VCaP (cell line): ENCODE measurements at regions not wholly inside any gene's neighbourhood (a gene's known extent, or its start where the extent isn't known, plus 50 kb on each side); places are given as distances from the start of the nearest gene placed in this dataset.
"Not testable (repeated sequence)": the region's sequence is repeated elsewhere in the genome, so short reads cannot be mapped to it uniquely, and the experiment has no call there.

Experiments used
- H3K27ac ChIP-seq: fragments of 450-650 bp; 2 replicates; pipeline ENCODE4 v1.5.1; 2017
- CTCF ChIP-seq: fragments of 450-650 bp; conservative IDR thresholded peaks from 2 replicates; pipeline ENCODE4 v1.5.1; 2017; ENCODE audit warnings: mild to moderate bottlenecking, moderate library complexity

DNA sequence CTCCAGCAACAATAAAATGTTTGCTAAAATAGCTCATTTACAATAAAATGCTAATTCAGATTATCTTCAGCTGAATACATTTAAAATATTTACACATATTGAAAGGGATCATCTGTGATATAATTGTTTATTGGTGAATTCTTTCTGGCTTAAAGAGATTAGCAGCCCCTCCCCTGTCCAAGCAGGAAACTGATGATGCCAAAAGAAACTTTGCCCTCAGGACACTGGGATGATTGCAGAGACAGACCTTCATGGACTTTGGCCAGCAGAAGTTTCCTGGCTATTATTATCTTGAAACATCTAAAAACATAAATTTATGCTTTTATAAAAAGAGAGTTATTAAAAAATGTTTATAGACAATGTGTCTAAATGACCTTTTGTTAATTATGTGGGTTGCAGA lies 764.9 kb upstream of the MBL2 start:
- no peak overlapping the region for H3K27ac ChIP-seq
- no peak for TF ChIP-seq CTCF

DNA sequence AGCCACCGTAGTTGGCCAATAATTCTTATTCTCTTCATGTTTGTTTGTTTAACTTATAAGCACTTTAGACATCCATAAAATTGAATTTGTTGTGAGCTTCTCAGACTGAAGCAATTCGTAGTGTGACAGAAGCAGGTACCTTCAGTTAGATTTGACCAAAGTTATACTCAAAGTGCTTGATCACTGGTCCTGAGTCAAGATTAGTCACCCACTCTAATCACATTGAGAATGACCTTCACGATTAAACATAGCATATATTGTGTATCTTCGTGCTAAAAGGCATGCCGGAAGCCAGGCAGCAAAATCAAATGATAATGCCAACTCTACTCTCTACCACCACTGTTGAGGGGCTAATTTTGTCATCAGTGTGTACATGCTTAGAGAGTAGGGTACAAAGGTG lies 763.7 kb upstream of the MBL2 start:
- no peak overlapping the region for H3K27ac ChIP-seq

GRCh38 chr10:53534428-53534827 lies 761.8 kb upstream of the MBL2 start:
- no peak overlapping the region for H3K27ac ChIP-seq
- no peak for TF ChIP-seq CTCF

More for the DNA sequence above, 763.7 kb upstream of the MBL2 start:
- TF ChIP-seq CTCF: no peak

GRCh38 chr10:53528974-53529373 lies 756.4 kb upstream of the MBL2 start:
- TF ChIP-seq CTCF: no peak
- no peak overlapping the region for H3K27ac ChIP-seq

DNA sequence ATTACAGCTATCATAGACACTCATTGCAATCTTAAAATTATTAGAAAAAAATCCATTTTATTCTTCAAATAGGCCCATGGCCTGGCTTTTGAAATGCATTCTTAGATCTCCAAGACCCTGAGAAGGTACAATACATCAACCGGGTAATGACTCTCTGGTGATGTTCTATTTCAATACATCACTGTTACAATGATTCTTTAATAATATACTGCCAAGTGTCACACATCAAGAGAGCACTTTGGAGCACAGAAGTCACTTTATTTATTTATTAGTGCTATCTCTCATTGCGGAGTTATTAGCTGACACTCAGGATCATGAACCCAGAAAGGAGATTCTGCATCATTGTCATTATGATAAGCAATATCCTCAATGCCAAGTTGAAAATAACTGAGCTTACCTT lies 748.5 kb upstream of the MBL2 start:
- H3K27ac ChIP-seq: no peak overlapping the region
- no peak for TF ChIP-seq CTCF

DNA sequence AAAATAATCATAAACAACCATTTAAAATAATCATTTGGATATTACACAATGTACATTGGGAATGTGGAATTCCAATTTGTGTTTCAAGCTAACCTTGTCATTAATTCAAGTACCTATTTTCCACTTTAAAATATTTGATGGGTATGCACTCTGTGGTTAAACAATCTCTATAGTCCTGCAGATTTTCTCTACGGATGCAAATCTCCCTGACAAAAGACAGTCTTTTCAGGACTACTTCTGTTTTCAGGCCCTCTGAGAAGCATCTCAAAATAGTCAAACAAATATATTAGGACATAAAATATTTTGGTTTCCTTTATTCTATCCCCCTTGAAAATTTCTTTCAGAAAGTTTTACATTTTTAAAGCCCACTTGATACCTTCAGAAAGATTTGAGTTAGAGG lies 735.6 kb upstream of the MBL2 start:
- TF ChIP-seq CTCF: no peak
- no peak overlapping the region for H3K27ac ChIP-seq

DNA sequence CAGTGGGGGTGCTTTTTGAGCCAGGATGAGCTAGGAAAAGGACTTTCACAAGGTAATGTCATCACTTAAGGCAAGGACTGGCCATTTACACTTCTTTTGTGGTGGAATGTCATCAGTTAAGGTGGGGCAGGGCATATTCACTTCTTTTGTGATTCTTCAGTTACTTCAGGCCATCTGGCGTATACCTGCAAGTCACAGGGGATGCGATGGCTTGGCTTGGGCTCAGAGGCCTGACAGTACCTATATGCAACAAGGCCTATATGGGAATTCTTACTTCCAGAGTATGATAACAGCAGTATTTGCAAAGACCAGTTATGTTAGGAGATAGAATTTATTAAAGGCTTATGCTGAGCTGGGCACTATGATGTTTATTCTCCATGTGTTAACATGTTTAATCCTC lies 731.9 kb upstream of the MBL2 start:
- H3K27ac ChIP-seq: not testable (repeated sequence)

DNA sequence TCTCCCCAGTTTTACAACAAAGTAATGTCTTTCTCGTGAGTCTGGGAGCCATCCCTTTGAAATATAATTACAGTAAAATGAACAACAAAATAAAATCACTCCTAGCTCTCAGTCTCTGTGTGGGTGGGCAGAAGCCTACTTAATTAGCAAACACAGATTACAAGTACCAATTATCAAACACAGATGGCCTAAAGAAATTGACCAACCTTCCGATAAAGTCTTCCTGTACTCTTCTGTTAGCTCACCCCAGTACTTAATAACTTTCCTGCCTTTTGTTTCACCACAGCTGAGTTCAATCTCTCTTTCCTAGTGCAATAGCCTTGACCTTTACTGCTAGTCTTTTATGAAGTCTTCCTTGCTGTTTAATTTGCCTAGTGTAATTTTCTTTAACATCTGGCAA lies 719.2 kb upstream of the MBL2 start:
- TF ChIP-seq CTCF: no peak
- H3K27ac ChIP-seq: no peak overlapping the region
